SK-N-MC (cell line): ENCODE measurements at regions not wholly inside any gene's neighbourhood (a gene's known extent, or its start where the extent isn't known, plus 50 kb on each side); places are given as distances from the start of the nearest gene placed in this dataset.

Experiments
- EZH2 ChIP-seq: fragments of 200-600 bp; sonication (generic); IDR thresholded peaks from one replicate; pipeline ENCODE4 v1.6.1; 2017; ENCODE audit warnings: antibody characterized with exemption
- POLR2AphosphoS5 ChIP-seq: IDR thresholded peaks from 2 replicates; pipeline ENCODE4 v1.6.1; 2012; ENCODE audit warnings: mild to moderate bottlenecking, low read depth, low read length, borderline replicate concordance

DNA sequence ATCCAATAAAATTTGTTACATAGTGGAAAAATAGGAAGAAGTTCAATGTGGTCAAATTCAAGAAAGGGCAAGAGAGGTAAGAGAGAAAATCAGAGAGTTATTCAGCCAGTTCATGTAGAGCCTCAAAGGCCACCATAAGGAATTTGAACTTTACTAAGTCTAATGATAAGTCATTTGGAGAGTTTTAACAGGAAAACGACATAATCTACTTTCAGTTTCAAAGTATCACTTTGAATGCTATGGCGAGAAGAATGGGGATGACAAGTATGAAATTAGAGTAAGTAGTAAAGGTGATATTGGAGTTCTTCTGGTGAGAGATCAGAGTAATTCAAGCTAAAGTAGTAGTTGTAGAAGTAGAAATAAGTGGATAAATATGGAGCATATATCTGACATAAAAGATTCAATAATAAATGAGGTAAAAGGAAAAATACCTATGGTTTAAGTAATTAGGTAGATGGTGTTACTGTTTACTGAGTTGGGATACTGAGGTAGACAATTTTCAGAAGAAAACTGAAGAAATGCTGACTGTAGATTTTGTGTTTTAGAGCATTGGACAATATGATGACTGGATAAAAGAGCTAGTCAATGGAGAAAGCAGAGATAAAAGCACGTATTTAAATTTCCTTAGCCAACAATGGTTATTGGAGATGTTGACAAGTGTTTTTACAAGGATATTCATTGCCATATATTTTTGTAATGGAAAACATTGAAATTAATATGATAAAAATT is 331.7 kb upstream of the ADGRL3 start:
- TF ChIP-seq EZH2 (no peak), POLR2AphosphoS5 (no peak)
